ENCODE measurements at regions not wholly inside any gene's neighbourhood (a gene's known extent, or its start where the extent isn't known, plus 50 kb on each side); places are given as distances from the start of the nearest gene placed in this dataset.

- no peak overlapping the region for H3K27ac ChIP-seq
- TF ChIP-seq CTCF (conservative IDR thresholded peaks at IDR 0.05) (no peak), ZFX (IDR thresholded peaks at IDR 0.05) (no peak)
These were observed 379.4 kb downstream of the PRR16 start for GRCh38 chr5:120843390-120843980.

- TF ChIP-seq ZFX (IDR thresholded peaks at IDR 0.05) (no peak), CTCF (conservative IDR thresholded peaks at IDR 0.05) (no peak)
- H3K27ac ChIP-seq = no peak overlapping the region
These were observed 384.8 kb downstream of the PRR16 start for GRCh38 chr5:120848883-120849282.

GRCh38 chr5:120852222-120852860 lies 388.2 kb downstream of the PRR16 start:
- H3K27ac ChIP-seq = no peak overlapping the region
- no peak for TF ChIP-seq CTCF (conservative IDR thresholded peaks at IDR 0.05)
- no peak for TF ChIP-seq ZFX (IDR thresholded peaks at IDR 0.05)

GRCh38 chr5:120866997-120867396 lies 402.9 kb downstream of the PRR16 start:
- no peak overlapping the region for H3K27ac ChIP-seq
- TF ChIP-seq CTCF (conservative IDR thresholded peaks at IDR 0.05) (peak; percentile 15), ZFX (IDR thresholded peaks at IDR 0.05) (no peak)

- TF ChIP-seq ZFX (IDR thresholded peaks at IDR 0.05) = no peak
- no peak for TF ChIP-seq CTCF (conservative IDR thresholded peaks at IDR 0.05)
- no peak overlapping the region for H3K27ac ChIP-seq
These were observed 405.7 kb downstream of the PRR16 start for GRCh38 chr5:120869831-120870230.

GRCh38 chr5:120872297-120872696 lies 408.2 kb downstream of the PRR16 start:
- H3K27ac ChIP-seq = no peak overlapping the region
- TF ChIP-seq CTCF (conservative IDR thresholded peaks at IDR 0.05) = no peak
- no peak for TF ChIP-seq ZFX (IDR thresholded peaks at IDR 0.05)

- TF ChIP-seq ZFX (IDR thresholded peaks at IDR 0.05) = no peak
- TF ChIP-seq CTCF (conservative IDR thresholded peaks at IDR 0.05) = no peak
- no peak overlapping the region for H3K27ac ChIP-seq
These were observed 409.0 kb downstream of the PRR16 start for GRCh38 chr5:120873083-120873482.

Data from C4-2B (cell line).